Endothelial cell of umbilical vein (primary cell): ENCODE measurements at regions not wholly inside any gene's neighbourhood (a gene's known extent, or its start where the extent isn't known, plus 50 kb on each side); places are given as distances from the start of the nearest gene placed in this dataset.
"Not testable (repeated sequence)": the region's sequence is repeated elsewhere in the genome, so short reads cannot be mapped to it uniquely, and the experiment has no call there.

Experiments used
- BruUV-seq: library from RNA; stranded (reverse); fragments of 400-500 nt; replicated peaks from 2 replicates; lab custom pipeline; 2021; lab: Mats Ljungman, UMichigan
- CTCF ChIA-PET: fragments of 300-600, 350-600 bp; sonication (Branson Sonifier 250); formaldehyde crosslinking; loops from one replicate; lab custom pipeline; 2021; ENCODE audit warnings: antibody characterized with exemption, inconsistent platforms; lab: Charles Lee
- POLR2A ChIA-PET: fragments of 300-600, 350-600 bp; sonication (Branson Sonifier 250); formaldehyde crosslinking; loops from one replicate; lab custom pipeline; 2021; ENCODE audit warnings: antibody characterized with exemption, inconsistent platforms; lab: Charles Lee
- DNase-seq: peaks from one replicate; pipeline ENCODE4 v3.0.0-alpha.2; 2011; ENCODE audit warnings: low read depth, low spot score
- FAIRE-seq: peaks from 2 replicates; lab custom pipeline; 2011; peaks lifted over from hg19 to GRCh38; lab: Jason Lieb, UNC
- H2AFZ ChIP-seq: 2 replicates; pipeline ENCODE4 v1.6.0; 2012; ENCODE audit warnings: low read depth, low read length, control low read depth, inconsistent platforms
- H3K27ac ChIP-seq: 2 replicates; pipeline ENCODE4 v1.5.1; 2011; ENCODE audit warnings: low read depth, mild to moderate bottlenecking, control low read depth, low read length, moderate library complexity; ENCODE audit not compliant: insufficient read depth
- H3K27me3 ChIP-seq, 2 experiments: 2 replicates each; pipeline versions ENCODE4 v1.6.0 to v1.6.1; 2011; ENCODE audit warnings: low read length in 2 of 2, mixed read lengths in 1 of 2; ENCODE audit not compliant: control insufficient read depth in 2 of 2, insufficient read depth in 2 of 2
- H3K36me3 ChIP-seq, 2 experiments: 2 replicates in 1 of 2; 3 replicates in 1 of 2; pipeline ENCODE4 v1.5.1; 2011; ENCODE audit warnings: low read length in 2 of 2, mild to moderate bottlenecking in 1 of 2, moderate library complexity in 1 of 2; ENCODE audit not compliant: control insufficient read depth in 2 of 2, insufficient read depth in 2 of 2; ENCODE audit errors: extremely low read depth in 1 of 2
- H3K4me1 ChIP-seq: 3 replicates; pipeline ENCODE4 v1.5.1; 2011; ENCODE audit warnings: mild to moderate bottlenecking, low read length; ENCODE audit not compliant: control insufficient read depth, insufficient read depth; ENCODE audit errors: extremely low read depth
- H3K4me2 ChIP-seq: 2 replicates; pipeline ENCODE4 v1.6.1; 2011; ENCODE audit warnings: low read length, control low read depth, mixed read lengths; ENCODE audit not compliant: insufficient read depth
- H3K4me3 ChIP-seq, 3 experiments: fragments of 200-600 bp in 1 of 3; sonication (generic), shearing (Covaris generic) in 1 of 3; replicated peaks in 1 of 3; 2 replicates each; pipeline ENCODE4 v1.5.1; 2011 to 2016; ENCODE audit warnings: control low read depth in 3 of 3, low read length in 3 of 3, mild to moderate bottlenecking in 2 of 3, inconsistent platforms in 1 of 3, low read depth in 1 of 3, moderate library complexity in 1 of 3; ENCODE audit not compliant: insufficient read depth in 1 of 3
- H3K79me2 ChIP-seq: 2 replicates; pipeline ENCODE4 v1.6.0; 2012; ENCODE audit warnings: low read length, inconsistent platforms; ENCODE audit not compliant: control insufficient read depth, insufficient read depth
- H3K9ac ChIP-seq: replicated peaks from 2 replicates; pipeline ENCODE3; 2011; ENCODE audit warnings: low read length, control low read depth; ENCODE audit not compliant: insufficient read depth; ENCODE audit errors: extremely low read depth
- H3K9me1 ChIP-seq: replicated peaks from 3 replicates; pipeline ENCODE4 v1.6.0; 2011; ENCODE audit warnings: mild to moderate bottlenecking, low read length; ENCODE audit not compliant: control insufficient read depth, insufficient read depth; ENCODE audit errors: extremely low read depth
- H3K9me3 ChIP-seq: replicated peaks from 2 replicates; pipeline ENCODE4 v1.5.1; 2012; ENCODE audit warnings: low read length, inconsistent platforms; ENCODE audit not compliant: control insufficient read depth, insufficient read depth
- H4K20me1 ChIP-seq: replicated peaks from 2 replicates; pipeline ENCODE3; 2011; ENCODE audit warnings: mild to moderate bottlenecking, low read length; ENCODE audit not compliant: control insufficient read depth, insufficient read depth; ENCODE audit errors: extremely low read depth
- EZH2 ChIP-seq: IDR thresholded peaks from 2 replicates; pipeline ENCODE4 v1.6.1; 2012; ENCODE audit warnings: borderline replicate concordance, low read depth, mild to moderate bottlenecking, moderate library complexity, low read length, inconsistent platforms; ENCODE audit not compliant: severe bottlenecking
- FOS ChIP-seq: IDR thresholded peaks from 2 replicates; pipeline ENCODE4 v1.6.1; 2011; ENCODE audit warnings: mild to moderate bottlenecking, low read length, moderate library complexity, borderline replicate concordance; ENCODE audit not compliant: insufficient read depth
- GATA2 ChIP-seq: IDR thresholded peaks from 2 replicates; pipeline ENCODE4 v1.7.0; 2011; ENCODE audit warnings: low read depth, mild to moderate bottlenecking, moderate library complexity, mixed read lengths, low read length; ENCODE audit not compliant: insufficient read length, insufficient read depth
- JUN ChIP-seq: IDR thresholded peaks from 2 replicates; pipeline ENCODE4 v1.6.1; 2011; ENCODE audit warnings: borderline replicate concordance, low read depth; ENCODE audit not compliant: insufficient read length, insufficient read depth
- MYC ChIP-seq: IDR thresholded peaks from one replicate; pipeline ENCODE4 v1.6.1; 2011; ENCODE audit warnings: mild to moderate bottlenecking, low read depth, low read length
- POLR2A ChIP-seq: IDR thresholded peaks from 2 replicates; pipeline ENCODE4 v1.6.1; 2012; ENCODE audit warnings: low read depth, mild to moderate bottlenecking, control low read depth, low read length
- POLR2AphosphoS5 ChIP-seq: IDR thresholded peaks from 2 replicates; pipeline ENCODE4 v1.6.1; 2012; ENCODE audit warnings: low read depth, mild to moderate bottlenecking, control low read depth, low read length, moderate library complexity; ENCODE audit not compliant: insufficient read depth
- dilution Hi-C: fragments of 300-500 bp; cut with MboI; formaldehyde crosslinking; loops from one replicate; pipeline ENCODE4 v1.15.0; 2019; ENCODE audit warnings: low sequenced_read_pairs; ENCODE audit not compliant: extremely low pct_ligation_motif_present
- intact Hi-C: fragments of 100-400 bp; cut with micrococcal nuclease; formaldehyde crosslinking; loops from one replicate; pipeline ENCODE4 v1.10.0; 2022
- TF ChIP-seq, protein P1 (sequence below): IDR thresholded peaks from 2 replicates; pipeline ENCODE4 v1.6.1; 2011; ENCODE audit not compliant: insufficient read depth, insufficient read length
- TF ChIP-seq, protein P2 (sequence below), 2 donors: IDR thresholded peaks; 1 replicate in 1 of 2; 2 replicates in 1 of 2; pipeline ENCODE4 v1.5.1; 2011; ENCODE audit warnings: low read length in 2 of 2, mild to moderate bottlenecking in 2 of 2, moderate library complexity in 2 of 2, control low read depth in 1 of 2, inconsistent platforms in 1 of 2, low read depth in 1 of 2; ENCODE audit not compliant: insufficient read depth in 1 of 2; ENCODE audit errors: extremely low read depth in 1 of 2

DNA sequence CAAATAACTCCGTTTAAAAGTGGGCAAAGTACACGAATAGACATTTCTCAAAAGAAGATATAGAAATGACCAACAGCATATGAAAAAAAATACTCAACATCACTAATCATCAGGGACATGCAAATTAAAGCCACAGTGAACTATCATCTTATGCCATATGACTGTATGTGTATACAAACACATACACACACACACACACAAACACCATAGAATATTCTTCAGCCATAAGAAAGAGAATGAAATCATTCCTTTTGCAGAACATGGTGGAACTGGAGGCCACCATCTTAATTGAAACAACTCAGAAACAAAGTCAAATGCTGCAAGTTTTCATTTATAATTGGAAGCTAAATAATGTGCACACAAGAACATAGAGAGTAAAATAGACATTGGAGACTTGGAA lies 1019.4 kb downstream of the KCNMA1 start:
- ChIA-PET POLR2A (no interaction called here), CTCF (no interaction called here)
- TF ChIP-seq FOS = no peak
- TF ChIP-seq GATA2 = no peak
- no peak for TF ChIP-seq MYC
- no peak for TF ChIP-seq JUN
- TF ChIP-seq POLR2A = no peak
- TF ChIP-seq, protein P1, sequence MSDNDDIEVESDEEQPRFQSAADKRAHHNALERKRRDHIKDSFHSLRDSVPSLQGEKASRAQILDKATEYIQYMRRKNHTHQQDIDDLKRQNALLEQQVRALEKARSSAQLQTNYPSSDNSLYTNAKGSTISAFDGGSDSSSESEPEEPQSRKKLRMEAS = no peak
- TF ChIP-seq, protein P2, sequence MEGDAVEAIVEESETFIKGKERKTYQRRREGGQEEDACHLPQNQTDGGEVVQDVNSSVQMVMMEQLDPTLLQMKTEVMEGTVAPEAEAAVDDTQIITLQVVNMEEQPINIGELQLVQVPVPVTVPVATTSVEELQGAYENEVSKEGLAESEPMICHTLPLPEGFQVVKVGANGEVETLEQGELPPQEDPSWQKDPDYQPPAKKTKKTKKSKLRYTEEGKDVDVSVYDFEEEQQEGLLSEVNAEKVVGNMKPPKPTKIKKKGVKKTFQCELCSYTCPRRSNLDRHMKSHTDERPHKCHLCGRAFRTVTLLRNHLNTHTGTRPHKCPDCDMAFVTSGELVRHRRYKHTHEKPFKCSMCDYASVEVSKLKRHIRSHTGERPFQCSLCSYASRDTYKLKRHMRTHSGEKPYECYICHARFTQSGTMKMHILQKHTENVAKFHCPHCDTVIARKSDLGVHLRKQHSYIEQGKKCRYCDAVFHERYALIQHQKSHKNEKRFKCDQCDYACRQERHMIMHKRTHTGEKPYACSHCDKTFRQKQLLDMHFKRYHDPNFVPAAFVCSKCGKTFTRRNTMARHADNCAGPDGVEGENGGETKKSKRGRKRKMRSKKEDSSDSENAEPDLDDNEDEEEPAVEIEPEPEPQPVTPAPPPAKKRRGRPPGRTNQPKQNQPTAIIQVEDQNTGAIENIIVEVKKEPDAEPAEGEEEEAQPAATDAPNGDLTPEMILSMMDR (IDR thresholded peaks at IDR 0.05; ENCODE audit: extremely low read depth in 1 of 2, insufficient read depth in 1 of 2, low read depth in 1 of 2, low read length in 2 of 2) = no peak
- no peak for TF ChIP-seq EZH2
- TF ChIP-seq POLR2AphosphoS5 = no peak
- no peak overlapping the region for H3K27ac ChIP-seq
- H3K9ac ChIP-seq = no peak overlapping the region
- intact Hi-C loops (no loop called here), dilution Hi-C loops (no loop called here)
- no TSS peak for BruUV-seq
- H3K4me2 ChIP-seq = no peak overlapping the region
- no peak overlapping the region for H2AFZ ChIP-seq
- no peak for FAIRE-seq
- H3K79me2 ChIP-seq = no peaks in the 10 kb centered on the region
- no peaks in the 10 kb centered on the region for H3K36me3 ChIP-seq
- H4K20me1 ChIP-seq = no peaks in the 10 kb centered on the region
- no peaks in the 10 kb centered on the region for H3K4me1 ChIP-seq
- DNase-seq = no peak
- H3K9me1 ChIP-seq = no peaks in the 10 kb centered on the region
- no peak overlapping the region for H3K4me3 ChIP-seq
- no peaks in the 10 kb centered on the region for H3K27me3 ChIP-seq
- no peaks in the 10 kb centered on the region for H3K9me3 ChIP-seq

DNA sequence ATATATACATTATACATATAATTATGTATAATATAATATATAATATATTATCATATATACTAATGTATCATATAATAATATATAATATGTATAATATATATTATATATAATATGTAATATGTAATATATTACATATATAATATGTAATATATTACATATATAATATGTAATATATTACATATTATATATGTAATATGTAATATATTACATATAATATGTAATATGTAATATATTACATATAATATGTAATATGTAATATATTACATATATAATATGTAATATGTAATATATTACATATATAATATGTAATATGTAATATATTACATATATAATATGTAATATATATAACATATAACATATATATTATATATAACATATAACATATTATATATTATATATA lies 1020.9 kb downstream of the KCNMA1 start:
- H4K20me1 ChIP-seq, H3K4me2 ChIP-seq, CTCF ChIA-PET, FAIRE-seq, H3K4me3 ChIP-seq, H3K79me2 ChIP-seq, H3K27me3 ChIP-seq, intact Hi-C loops, H3K27ac ChIP-seq, H3K9ac ChIP-seq, H3K4me1 ChIP-seq, H3K9me1 ChIP-seq, DNase-seq, BruUV-seq, POLR2A ChIA-PET, H3K36me3 ChIP-seq, H2AFZ ChIP-seq, H3K9me3 ChIP-seq, dilution Hi-C loops: not testable (repeated sequence)
